ENCODE measurements at regions not wholly inside any gene's neighbourhood (a gene's known extent, or its start where the extent isn't known, plus 50 kb on each side); places are given as distances from the start of the nearest gene placed in this dataset.
A peak's percentile ranks its signal among the peaks of the same experiment; 100 is the strongest.

DNA sequence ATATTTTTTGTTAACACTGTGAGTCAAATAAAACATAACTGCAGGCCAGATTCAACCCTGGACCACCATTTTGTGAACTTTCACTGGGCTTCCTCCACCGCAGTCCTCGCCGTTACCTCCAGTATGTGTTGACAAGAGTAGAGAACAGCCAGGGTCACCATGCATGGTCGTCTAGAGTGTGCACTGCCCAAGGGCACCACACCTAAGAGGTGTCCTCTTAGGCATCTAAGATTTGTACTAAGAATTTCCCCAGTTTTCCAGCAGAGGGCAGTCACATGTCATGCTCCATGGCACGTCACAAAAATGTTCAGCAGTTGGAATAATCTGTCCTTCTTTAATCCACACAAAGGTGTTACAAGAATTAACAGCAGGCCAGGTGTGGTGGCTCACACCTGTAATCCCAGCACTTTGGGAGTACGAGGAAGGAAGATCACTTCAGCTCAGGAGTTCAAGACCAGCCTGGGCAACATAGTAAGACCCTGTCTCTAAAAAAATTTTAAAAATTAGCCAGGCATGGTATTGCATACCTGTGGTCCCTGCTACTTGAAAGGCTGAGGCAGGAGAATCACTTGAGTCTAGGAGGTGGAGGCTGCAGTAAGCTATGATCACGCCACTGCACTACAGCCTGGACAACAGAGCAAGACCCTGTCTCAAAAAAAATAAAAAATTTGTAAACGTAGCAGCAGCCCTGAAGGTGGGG lies 71.2 kb upstream of the FOXK1 start:
- peak; percentile 41; the same call in 1 of the 2 replicates for TF ChIP-seq ZEB2 (tag by site-specific recombination; IDR thresholded peaks at IDR 0.05)
- TF ChIP-seq ZBTB8A (tag by site-specific recombination; IDR thresholded peaks at IDR 0.05) = no peak
- no peak for TF ChIP-seq ZNF324 (tag by site-specific recombination; IDR thresholded peaks at IDR 0.05)
- TF ChIP-seq, protein P1, sequence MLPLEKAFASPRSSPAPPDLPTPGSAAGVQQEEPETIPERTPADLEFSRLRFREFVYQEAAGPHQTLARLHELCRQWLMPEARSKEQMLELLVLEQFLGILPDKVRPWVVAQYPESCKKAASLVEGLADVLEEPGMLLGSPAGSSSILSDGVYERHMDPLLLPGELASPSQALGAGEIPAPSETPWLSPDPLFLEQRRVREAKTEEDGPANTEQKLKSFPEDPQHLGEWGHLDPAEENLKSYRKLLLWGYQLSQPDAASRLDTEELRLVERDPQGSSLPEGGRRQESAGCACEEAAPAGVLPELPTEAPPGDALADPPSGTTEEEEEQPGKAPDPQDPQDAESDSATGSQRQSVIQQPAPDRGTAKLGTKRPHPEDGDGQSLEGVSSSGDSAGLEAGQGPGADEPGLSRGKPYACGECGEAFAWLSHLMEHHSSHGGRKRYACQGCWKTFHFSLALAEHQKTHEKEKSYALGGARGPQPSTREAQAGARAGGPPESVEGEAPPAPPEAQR (tag by site-specific recombination; IDR thresholded peaks at IDR 0.05) = no peak
- TF ChIP-seq, protein P2, sequence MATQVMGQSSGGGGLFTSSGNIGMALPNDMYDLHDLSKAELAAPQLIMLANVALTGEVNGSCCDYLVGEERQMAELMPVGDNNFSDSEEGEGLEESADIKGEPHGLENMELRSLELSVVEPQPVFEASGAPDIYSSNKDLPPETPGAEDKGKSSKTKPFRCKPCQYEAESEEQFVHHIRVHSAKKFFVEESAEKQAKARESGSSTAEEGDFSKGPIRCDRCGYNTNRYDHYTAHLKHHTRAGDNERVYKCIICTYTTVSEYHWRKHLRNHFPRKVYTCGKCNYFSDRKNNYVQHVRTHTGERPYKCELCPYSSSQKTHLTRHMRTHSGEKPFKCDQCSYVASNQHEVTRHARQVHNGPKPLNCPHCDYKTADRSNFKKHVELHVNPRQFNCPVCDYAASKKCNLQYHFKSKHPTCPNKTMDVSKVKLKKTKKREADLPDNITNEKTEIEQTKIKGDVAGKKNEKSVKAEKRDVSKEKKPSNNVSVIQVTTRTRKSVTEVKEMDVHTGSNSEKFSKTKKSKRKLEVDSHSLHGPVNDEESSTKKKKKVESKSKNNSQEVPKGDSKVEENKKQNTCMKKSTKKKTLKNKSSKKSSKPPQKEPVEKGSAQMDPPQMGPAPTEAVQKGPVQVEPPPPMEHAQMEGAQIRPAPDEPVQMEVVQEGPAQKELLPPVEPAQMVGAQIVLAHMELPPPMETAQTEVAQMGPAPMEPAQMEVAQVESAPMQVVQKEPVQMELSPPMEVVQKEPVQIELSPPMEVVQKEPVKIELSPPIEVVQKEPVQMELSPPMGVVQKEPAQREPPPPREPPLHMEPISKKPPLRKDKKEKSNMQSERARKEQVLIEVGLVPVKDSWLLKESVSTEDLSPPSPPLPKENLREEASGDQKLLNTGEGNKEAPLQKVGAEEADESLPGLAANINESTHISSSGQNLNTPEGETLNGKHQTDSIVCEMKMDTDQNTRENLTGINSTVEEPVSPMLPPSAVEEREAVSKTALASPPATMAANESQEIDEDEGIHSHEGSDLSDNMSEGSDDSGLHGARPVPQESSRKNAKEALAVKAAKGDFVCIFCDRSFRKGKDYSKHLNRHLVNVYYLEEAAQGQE (tag by site-specific recombination; IDR thresholded peaks at IDR 0.05) = no peak
- no peak for TF ChIP-seq SP2 (tag by site-specific recombination; IDR thresholded peaks at IDR 0.05)
- TF ChIP-seq, protein P3, sequence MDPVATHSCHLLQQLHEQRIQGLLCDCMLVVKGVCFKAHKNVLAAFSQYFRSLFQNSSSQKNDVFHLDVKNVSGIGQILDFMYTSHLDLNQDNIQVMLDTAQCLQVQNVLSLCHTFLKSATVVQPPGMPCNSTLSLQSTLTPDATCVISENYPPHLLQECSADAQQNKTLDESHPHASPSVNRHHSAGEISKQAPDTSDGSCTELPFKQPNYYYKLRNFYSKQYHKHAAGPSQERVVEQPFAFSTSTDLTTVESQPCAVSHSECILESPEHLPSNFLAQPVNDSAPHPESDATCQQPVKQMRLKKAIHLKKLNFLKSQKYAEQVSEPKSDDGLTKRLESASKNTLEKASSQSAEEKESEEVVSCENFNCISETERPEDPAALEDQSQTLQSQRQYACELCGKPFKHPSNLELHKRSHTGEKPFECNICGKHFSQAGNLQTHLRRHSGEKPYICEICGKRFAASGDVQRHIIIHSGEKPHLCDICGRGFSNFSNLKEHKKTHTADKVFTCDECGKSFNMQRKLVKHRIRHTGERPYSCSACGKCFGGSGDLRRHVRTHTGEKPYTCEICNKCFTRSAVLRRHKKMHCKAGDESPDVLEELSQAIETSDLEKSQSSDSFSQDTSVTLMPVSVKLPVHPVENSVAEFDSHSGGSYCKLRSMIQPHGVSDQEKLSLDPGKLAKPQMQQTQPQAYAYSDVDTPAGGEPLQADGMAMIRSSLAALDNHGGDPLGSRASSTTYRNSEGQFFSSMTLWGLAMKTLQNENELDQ (tag by site-specific recombination; IDR thresholded peaks at IDR 0.05; ENCODE audit: low read depth) = no peak
- TF ChIP-seq, protein P4, sequence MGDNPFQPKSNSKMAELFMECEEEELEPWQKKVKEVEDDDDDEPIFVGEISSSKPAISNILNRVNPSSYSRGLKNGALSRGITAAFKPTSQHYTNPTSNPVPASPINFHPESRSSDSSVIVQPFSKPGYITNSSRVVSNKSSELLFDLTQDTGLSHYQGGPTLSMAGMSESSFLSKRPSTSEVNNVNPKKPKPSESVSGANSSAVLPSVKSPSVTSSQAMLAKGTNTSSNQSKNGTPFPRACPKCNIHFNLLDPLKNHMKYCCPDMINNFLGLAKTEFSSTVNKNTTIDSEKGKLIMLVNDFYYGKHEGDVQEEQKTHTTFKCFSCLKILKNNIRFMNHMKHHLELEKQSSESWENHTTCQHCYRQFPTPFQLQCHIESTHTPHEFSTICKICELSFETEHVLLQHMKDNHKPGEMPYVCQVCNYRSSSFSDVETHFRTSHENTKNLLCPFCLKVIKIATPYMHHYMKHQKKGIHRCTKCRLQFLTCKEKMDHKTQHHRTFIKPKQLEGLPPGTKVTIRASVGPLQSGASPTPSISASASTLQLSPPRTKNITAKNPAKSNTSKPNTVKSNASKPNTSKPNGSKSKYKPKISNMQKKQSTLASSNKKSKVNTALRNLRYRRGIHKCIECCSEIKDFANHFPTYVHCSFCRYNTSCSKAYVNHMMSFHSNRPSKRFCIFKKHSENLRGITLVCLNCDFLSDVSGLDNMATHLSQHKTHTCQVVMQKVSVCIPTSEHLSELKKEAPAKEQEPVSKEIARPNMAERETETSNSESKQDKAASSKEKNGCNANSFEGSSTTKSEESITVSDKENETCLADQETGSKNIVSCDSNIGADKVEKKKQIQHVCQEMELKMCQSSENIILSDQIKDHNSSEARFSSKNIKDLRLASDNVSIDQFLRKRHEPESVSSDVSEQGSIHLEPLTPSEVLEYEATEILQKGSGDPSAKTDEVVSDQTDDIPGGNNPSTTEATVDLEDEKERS (tag by site-specific recombination; IDR thresholded peaks at IDR 0.05) = no peak
- TF ChIP-seq, protein P5, sequence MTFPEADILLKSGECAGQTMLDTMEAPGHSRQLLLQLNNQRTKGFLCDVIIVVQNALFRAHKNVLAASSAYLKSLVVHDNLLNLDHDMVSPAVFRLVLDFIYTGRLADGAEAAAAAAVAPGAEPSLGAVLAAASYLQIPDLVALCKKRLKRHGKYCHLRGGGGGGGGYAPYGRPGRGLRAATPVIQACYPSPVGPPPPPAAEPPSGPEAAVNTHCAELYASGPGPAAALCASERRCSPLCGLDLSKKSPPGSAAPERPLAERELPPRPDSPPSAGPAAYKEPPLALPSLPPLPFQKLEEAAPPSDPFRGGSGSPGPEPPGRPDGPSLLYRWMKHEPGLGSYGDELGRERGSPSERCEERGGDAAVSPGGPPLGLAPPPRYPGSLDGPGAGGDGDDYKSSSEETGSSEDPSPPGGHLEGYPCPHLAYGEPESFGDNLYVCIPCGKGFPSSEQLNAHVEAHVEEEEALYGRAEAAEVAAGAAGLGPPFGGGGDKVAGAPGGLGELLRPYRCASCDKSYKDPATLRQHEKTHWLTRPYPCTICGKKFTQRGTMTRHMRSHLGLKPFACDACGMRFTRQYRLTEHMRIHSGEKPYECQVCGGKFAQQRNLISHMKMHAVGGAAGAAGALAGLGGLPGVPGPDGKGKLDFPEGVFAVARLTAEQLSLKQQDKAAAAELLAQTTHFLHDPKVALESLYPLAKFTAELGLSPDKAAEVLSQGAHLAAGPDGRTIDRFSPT (tag by site-specific recombination; IDR thresholded peaks at IDR 0.05) = no peak

Measured in HEK293 (cell line).